ENCODE measurements at regions not wholly inside any gene's neighbourhood (a gene's known extent, or its start where the extent isn't known, plus 50 kb on each side); places are given as distances from the start of the nearest gene placed in this dataset.

GRCh38 chr7:52639126-52639525, 396.3 kb upstream of the POM121L12 start:
- intact Hi-C loops (cut with DNase I) = no loop called here

GRCh38 chr7:52635021-52635420, 400.4 kb upstream of the POM121L12 start:
- no peak for TF ChIP-seq CTCF (IDR thresholded peaks at IDR 0.05)
- no peaks in the 10 kb centered on the region for H3K36me3 ChIP-seq
- no peak for DNase-seq

More at GRCh38 chr7:52639126-52639525, 396.3 kb upstream of the POM121L12 start:
- H3K4me3 ChIP-seq = no peak overlapping the region
- H3K36me3 ChIP-seq = no peaks in the 10 kb centered on the region
- H3K27me3 ChIP-seq (ENCODE audit: low read depth) = no peaks in the 10 kb centered on the region
- no peak for DNase-seq
- no peak overlapping the region for H3K27ac ChIP-seq
- H3K4me1 ChIP-seq = no peaks in the 10 kb centered on the region
- ATAC-seq = no peak
- TF ChIP-seq CTCF (IDR thresholded peaks at IDR 0.05) = no peak
- H3K9me3 ChIP-seq = no peaks in the 10 kb centered on the region

GRCh38 chr7:52620849-52621248, 414.6 kb upstream of the POM121L12 start:
- intact Hi-C loops (cut with DNase I) = no loop called here
- Histone ChIP-seq H3K27ac (no peak overlapping the region), H3K4me1 (no peaks in the 10 kb centered on the region), H3K27me3 (ENCODE audit: low read depth) (no peaks in the 10 kb centered on the region), H3K4me3 (no peak overlapping the region), H3K9me3 (no peaks in the 10 kb centered on the region), H3K36me3 (no peaks in the 10 kb centered on the region)
- no peak for ATAC-seq
- no peak for TF ChIP-seq CTCF (IDR thresholded peaks at IDR 0.05)
- no peak for DNase-seq

More at GRCh38 chr7:52635021-52635420, 400.4 kb upstream of the POM121L12 start:
- intact Hi-C loops (cut with DNase I) = no loop called here
- H3K4me1 ChIP-seq = no peaks in the 10 kb centered on the region
- no peak for ATAC-seq
- no peaks in the 10 kb centered on the region for H3K27me3 ChIP-seq (ENCODE audit: low read depth)
- no peak overlapping the region for H3K4me3 ChIP-seq
- H3K27ac ChIP-seq = no peak overlapping the region
- peaks cover 2% of the 10 kb centered on the region for H3K9me3 ChIP-seq

- intact Hi-C loops (cut with DNase I) = no loop called here
- no peaks in the 10 kb centered on the region for H3K9me3 ChIP-seq
- no peaks in the 10 kb centered on the region for H3K27me3 ChIP-seq (ENCODE audit: low read depth)
- H3K36me3 ChIP-seq = no peaks in the 10 kb centered on the region
- no peak for ATAC-seq
- H3K4me3 ChIP-seq = no peak overlapping the region
- H3K27ac ChIP-seq = no peak overlapping the region
- TF ChIP-seq CTCF (IDR thresholded peaks at IDR 0.05) = no peak
- H3K4me1 ChIP-seq = no peaks in the 10 kb centered on the region
- no peak for DNase-seq
Measured at GRCh38 chr7:52616552-52616951, 418.9 kb upstream of the POM121L12 start.

- ATAC-seq = no peak
Measured at GRCh38 chr7:52615021-52615695, 420.3 kb upstream of the POM121L12 start.

More at GRCh38 chr7:52615021-52615695, 420.3 kb upstream of the POM121L12 start:
- Histone ChIP-seq H3K4me1 (no peaks in the 10 kb centered on the region), H3K4me3 (no peak overlapping the region), H3K27me3 (ENCODE audit: low read depth) (no peaks in the 10 kb centered on the region), H3K27ac (no peak overlapping the region), H3K9me3 (no peaks in the 10 kb centered on the region), H3K36me3 (no peaks in the 10 kb centered on the region)
- TF ChIP-seq CTCF (IDR thresholded peaks at IDR 0.05) = no peak
- intact Hi-C loops (cut with DNase I) = no loop called here
- DNase-seq = no peak
